BE2C (cell line): ENCODE measurements at regions not wholly inside any gene's neighbourhood (a gene's known extent, or its start where the extent isn't known, plus 50 kb on each side); places are given as distances from the start of the nearest gene placed in this dataset.

Experiments used
- DNase-seq: peaks from one replicate; pipeline ENCODE4 v3.0.0-alpha.2; 2020
- H3K27me3 ChIP-seq: fragments of 250-450 bp; sonication (Bioruptor Pico); 2 replicates; pipeline ENCODE4 v1.5.1; 2020; ENCODE audit warnings: mild to moderate bottlenecking
- H3K36me3 ChIP-seq: fragments of 250-450 bp; sonication (Bioruptor Pico); 2 replicates; pipeline ENCODE4 v1.5.1; 2020; ENCODE audit warnings: mild to moderate bottlenecking
- H3K4me1 ChIP-seq: fragments of 250-450 bp; sonication (Bioruptor Pico); 2 replicates; pipeline ENCODE4 v1.5.1; 2020
- H3K4me3 ChIP-seq: 2 replicates; pipeline ENCODE4 v1.5.1; 2011; ENCODE audit warnings: low read depth, low read length
- H3K9me3 ChIP-seq: fragments of 250-450 bp; sonication (Bioruptor Pico); 2 replicates; pipeline ENCODE4 v1.5.1; 2020
- TF ChIP-seq, protein P1 (sequence below): IDR thresholded peaks from 2 replicates; pipeline ENCODE4 v1.5.1; 2012; ENCODE audit warnings: mild to moderate bottlenecking, low read depth, low read length

DNA sequence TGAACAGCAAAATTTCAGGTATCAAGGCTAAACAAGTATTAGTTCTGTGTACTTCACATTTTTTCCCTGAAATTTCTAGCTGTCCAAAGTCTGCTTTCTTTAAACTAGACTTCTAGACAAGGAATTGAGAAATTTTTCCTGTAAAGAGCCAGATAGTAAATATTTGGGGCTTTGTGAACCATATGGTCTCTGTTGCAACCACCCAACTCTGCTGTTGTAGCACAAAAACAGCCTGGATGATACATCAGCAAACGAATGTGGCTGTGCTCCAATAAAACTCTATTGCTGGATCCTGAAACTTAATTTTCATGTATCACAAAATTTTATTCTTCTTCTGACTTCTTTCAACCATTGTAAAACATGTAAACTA lies 96.0 kb upstream of the SLC38A4 start:
- no peaks in the 10 kb centered on the region for H3K4me1 ChIP-seq
- TF ChIP-seq, protein P1, sequence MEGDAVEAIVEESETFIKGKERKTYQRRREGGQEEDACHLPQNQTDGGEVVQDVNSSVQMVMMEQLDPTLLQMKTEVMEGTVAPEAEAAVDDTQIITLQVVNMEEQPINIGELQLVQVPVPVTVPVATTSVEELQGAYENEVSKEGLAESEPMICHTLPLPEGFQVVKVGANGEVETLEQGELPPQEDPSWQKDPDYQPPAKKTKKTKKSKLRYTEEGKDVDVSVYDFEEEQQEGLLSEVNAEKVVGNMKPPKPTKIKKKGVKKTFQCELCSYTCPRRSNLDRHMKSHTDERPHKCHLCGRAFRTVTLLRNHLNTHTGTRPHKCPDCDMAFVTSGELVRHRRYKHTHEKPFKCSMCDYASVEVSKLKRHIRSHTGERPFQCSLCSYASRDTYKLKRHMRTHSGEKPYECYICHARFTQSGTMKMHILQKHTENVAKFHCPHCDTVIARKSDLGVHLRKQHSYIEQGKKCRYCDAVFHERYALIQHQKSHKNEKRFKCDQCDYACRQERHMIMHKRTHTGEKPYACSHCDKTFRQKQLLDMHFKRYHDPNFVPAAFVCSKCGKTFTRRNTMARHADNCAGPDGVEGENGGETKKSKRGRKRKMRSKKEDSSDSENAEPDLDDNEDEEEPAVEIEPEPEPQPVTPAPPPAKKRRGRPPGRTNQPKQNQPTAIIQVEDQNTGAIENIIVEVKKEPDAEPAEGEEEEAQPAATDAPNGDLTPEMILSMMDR, result no peak

DNA sequence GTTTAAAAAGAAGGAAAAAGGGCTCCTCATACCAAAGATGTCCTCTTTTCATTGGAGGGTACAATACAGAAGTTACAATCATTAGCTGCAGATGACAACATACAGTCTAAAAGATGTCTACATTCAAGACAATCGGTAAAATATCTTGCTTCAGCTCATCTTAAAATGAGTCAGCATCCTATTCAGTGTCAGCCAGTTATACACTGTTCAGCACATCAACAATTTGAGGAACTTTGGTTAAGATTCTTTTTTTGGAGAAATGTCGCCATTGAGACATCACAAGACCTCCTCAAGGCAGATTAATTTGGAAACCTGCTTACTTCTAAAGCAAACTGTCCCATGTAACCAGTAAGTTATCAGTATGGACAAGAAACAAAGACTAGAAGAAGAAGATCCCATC lies 100.7 kb upstream of the SLC38A4 start:
- Histone ChIP-seq H3K4me3 (no peak overlapping the region), H3K27me3 (no peaks in the 10 kb centered on the region), H3K36me3 (no peaks in the 10 kb centered on the region), H3K4me1 (no peaks in the 10 kb centered on the region), H3K9me3 (no peaks in the 10 kb centered on the region)
- TF ChIP-seq, protein P1, result no peak
- no peak for DNase-seq

More for the DNA sequence above, 96.0 kb upstream of the SLC38A4 start:
- DNase-seq, result no peak
- Histone ChIP-seq H3K9me3 (no peaks in the 10 kb centered on the region), H3K36me3 (no peaks in the 10 kb centered on the region), H3K4me3 (no peak overlapping the region), H3K27me3 (no peaks in the 10 kb centered on the region)

DNA sequence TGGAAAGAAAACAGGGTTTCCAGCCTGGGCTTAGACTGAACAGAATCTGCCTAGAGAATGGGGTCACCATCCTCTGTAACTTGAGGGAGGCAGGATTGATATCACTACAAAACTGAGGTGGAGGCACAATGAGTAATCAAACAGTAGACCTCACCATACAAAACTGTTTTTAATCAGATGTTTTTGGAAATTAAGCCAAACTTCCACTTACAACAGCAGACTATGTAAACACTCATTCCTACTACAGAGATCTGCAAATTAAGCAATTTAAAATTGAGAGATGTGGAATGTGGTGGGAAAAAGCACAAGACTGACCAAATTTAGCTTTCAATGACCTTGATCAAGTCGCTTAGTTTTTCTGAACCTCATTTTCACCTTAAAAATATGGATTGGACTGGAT lies 104.3 kb upstream of the SLC38A4 start:
- Histone ChIP-seq H3K9me3 (no peaks in the 10 kb centered on the region), H3K36me3 (no peaks in the 10 kb centered on the region), H3K4me1 (no peaks in the 10 kb centered on the region), H3K27me3 (no peaks in the 10 kb centered on the region), H3K4me3 (no peak overlapping the region)
- TF ChIP-seq, protein P1, result no peak
- no peak for DNase-seq

DNA sequence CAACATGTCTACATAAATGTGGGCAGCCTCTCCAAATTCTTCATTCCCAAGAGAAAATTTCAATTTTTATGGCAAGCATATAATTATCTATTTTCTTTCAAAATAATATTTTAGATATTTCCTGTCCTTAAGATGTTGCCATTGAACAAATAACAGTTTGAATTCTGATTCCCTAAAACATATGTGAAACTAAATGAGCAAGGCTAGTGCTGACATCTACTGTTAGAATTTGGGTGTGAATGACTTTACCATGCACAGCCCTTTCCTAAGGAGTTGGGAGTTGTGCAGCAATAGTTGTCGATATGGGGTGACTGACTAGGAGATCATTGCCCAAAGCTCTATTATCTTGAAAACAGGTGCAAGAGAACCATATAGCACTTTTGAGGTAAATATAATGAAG lies 108.2 kb upstream of the SLC38A4 start:
- no peak overlapping the region for H3K4me3 ChIP-seq
- H3K4me1 ChIP-seq, result no peaks in the 10 kb centered on the region
- no peaks in the 10 kb centered on the region for H3K36me3 ChIP-seq
- H3K9me3 ChIP-seq, result no peaks in the 10 kb centered on the region; the same call in 1 of the 2 replicates
- H3K27me3 ChIP-seq, result no peaks in the 10 kb centered on the region
- TF ChIP-seq, protein P1, result peak; percentile 26; the same call in 1 of the 2 replicates
- DNase-seq, result no peak

DNA sequence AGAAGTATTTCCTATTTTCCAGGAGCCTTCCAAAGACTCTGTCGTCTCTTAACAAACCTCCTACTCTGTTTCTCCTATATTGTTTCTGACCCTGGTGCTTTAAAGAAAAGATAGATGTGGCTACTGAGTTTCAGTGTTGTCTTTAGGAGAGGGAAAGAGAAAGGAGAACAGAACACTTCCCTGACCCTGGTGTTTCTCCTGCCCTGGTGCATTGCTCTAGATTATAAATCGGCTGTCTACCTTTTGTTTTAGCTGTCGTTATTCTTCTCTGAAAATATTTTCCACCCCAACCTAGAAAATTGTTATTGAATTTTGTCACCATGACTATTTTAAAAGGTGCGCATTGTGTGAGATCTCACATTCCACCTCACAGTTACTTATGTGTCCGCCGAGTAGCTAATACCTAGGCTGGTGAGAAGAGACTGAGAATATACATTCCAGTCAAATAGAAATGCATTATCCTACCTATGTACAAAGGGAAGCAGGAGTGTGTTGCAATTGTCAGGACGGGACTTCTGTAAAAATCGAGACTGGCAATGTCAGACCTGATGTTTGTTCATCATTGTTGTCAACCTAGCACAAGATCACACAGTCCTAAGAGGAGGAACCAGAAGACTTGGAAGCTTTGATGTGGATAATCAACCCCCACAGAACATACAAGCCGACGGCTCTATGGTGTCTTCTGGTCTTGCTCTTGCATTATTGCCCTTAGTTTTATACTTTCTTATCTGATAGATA lies 108.7 kb upstream of the SLC38A4 start:
- TF ChIP-seq, protein P1, result no peak
- no peaks in the 10 kb centered on the region; the same call in 1 of the 2 replicates for H3K9me3 ChIP-seq
- no peaks in the 10 kb centered on the region for H3K4me1 ChIP-seq
- no peaks in the 10 kb centered on the region for H3K27me3 ChIP-seq
- DNase-seq, result no peak
- H3K36me3 ChIP-seq, result no peaks in the 10 kb centered on the region
- no peak overlapping the region for H3K4me3 ChIP-seq

DNA sequence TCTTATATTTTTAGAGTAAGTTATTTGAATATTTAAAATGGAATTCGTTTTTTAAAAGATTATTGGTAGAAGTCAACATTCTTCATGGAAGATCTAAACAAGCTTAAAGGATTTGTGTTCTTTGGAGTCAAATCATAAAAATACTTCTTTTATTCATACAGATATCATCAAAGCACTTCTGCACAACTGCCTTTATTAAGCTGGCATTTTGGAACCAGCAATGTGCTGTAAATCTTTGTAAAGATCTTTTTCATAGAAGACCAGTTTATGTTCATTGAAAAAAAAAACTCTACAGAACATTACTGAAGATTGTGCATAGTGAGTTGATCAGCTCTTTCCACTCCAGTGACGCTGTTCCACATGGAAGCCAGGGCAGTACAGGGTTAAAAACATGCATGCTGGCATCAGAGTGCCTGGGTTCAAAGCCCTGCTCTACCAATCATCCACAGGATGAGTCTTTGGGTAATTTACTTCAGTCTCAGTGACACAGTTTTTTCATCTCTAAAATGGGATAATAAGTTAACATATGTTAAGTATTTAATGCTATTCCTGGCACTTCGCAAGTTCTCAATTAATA lies 109.6 kb upstream of the SLC38A4 start:
- Histone ChIP-seq H3K27me3 (no peaks in the 10 kb centered on the region), H3K9me3 (no peaks in the 10 kb centered on the region; the same call in 1 of the 2 replicates), H3K36me3 (no peaks in the 10 kb centered on the region), H3K4me3 (no peak overlapping the region), H3K4me1 (no peaks in the 10 kb centered on the region)
- TF ChIP-seq, protein P1, result no peak
- DNase-seq, result no peak
